ENCODE measurements at regions not wholly inside any gene's neighbourhood (a gene's known extent, or its start where the extent isn't known, plus 50 kb on each side); places are given as distances from the start of the nearest gene placed in this dataset.

DNA sequence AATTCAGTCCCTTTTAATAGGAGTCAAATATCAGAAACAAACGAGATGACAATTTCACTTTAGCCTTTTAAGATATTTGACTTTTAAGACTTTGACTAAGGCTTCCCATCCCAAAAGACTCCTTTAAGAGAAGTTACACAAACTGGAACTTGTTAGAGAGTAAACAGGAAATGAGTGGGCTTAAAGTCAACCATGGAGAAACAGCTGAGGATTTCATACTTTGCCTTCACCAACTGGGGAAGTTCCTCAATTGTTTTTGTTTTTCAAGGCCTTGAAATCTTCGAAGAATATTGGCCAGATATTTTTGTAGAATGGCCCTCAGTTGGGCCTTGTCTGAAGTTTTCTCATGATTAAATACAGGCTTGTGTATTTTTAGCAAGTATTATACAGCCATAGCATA is 227.3 kb downstream of the POU4F1 start:
- Histone ChIP-seq H3K23ac (ENCODE audit: low read depth, low read length, poor library complexity) (no peak overlapping the region), H2BK5ac (ENCODE audit: low read length) (no peak overlapping the region), H3K36me3 (replicated peaks in 1 of 2; ENCODE audit: control insufficient read depth in 2 of 2, insufficient read depth in 2 of 2, low read length in 2 of 2) (no peaks in the 10 kb centered on the region), H4K8ac (ENCODE audit: low read depth, low read length) (no peak overlapping the region), H3K18ac (ENCODE audit: low read length) (no peak overlapping the region), H2BK15ac (ENCODE audit: low read length) (no peak overlapping the region), H2BK12ac (ENCODE audit: low read length) (no peak overlapping the region), H3K14ac (ENCODE audit: low read length) (no peak overlapping the region), H4K91ac (ENCODE audit: low read depth, low read length, poor library complexity) (no peak overlapping the region), H3K9ac (ENCODE audit: low read depth, low read length, poor library complexity) (no peak overlapping the region), H2BK120ac (ENCODE audit: low read depth, low read length) (no peak overlapping the region), H3K27me3 (ENCODE audit: control insufficient read depth in 3 of 3, insufficient read depth in 3 of 3, low read depth in 1 of 3, low read length in 3 of 3) (no peaks in the 10 kb centered on the region), H3K4me3 (ENCODE audit: low read length in 2 of 2) (no peak overlapping the region), H2AFZ (ENCODE audit: low read length) (no peak overlapping the region), H3K9me3 (replicated peaks in 1 of 2; ENCODE audit: control insufficient read depth in 2 of 2, insufficient read depth in 1 of 2, low read depth in 1 of 2, low read length in 2 of 2) (no peaks in the 10 kb centered on the region), H3K4me1 (ENCODE audit: control insufficient read depth in 2 of 2, insufficient read depth in 1 of 2, low read depth in 1 of 2, low read length in 2 of 2) (no peaks in the 10 kb centered on the region), H3K4me2 (ENCODE audit: insufficient read depth, low read length, poor library complexity, severe bottlenecking) (no peak overlapping the region), H3K27ac (replicated peaks; ENCODE audit: low read length) (no peak overlapping the region), H2AK5ac (ENCODE audit: low read depth, low read length) (no peak overlapping the region), H3K79me1 (ENCODE audit: low read depth, low read length) (no peaks in the 10 kb centered on the region), H3K4ac (ENCODE audit: low read length) (no peak overlapping the region)
- no peak for DNase-seq (ENCODE audit: low spot score)
- no CpG with 5 or more reads among the region's 2 CpGs for WGBS, 2 donors (ENCODE audit: extremely low coverage in 2 of 2, insufficient read length in 2 of 2, insufficient replicate concordance in 1 of 2)

DNA sequence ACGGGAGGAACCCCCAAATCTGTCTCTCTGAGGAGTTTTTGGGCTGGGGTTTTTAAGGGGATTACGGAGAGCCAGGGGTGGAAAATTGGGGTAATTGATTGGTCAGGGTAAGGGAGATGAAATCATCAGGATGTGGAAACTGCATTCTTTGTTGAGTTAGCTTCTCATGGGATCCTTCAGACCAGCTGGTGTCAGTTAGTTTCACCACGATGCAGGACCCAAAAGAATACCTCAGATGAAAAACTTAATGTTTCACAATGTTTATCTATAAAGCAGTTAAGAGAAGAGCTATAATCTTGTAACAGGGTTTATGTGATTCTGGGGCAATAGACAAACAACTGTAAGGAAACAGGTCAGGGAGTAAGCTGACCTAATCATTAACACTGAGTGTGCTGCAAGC is 230.8 kb downstream of the POU4F1 start:
- no peak overlapping the region for H2AFZ ChIP-seq (ENCODE audit: low read length)
- no peak overlapping the region for H3K27ac ChIP-seq (replicated peaks; ENCODE audit: low read length)
- no peak overlapping the region for H3K4me3 ChIP-seq (ENCODE audit: low read length in 2 of 2)
- no peak overlapping the region for H3K18ac ChIP-seq (ENCODE audit: low read length)
- H2AK5ac ChIP-seq (ENCODE audit: low read depth, low read length): no peak overlapping the region
- no peak overlapping the region for H3K14ac ChIP-seq (ENCODE audit: low read length)
- DNase-seq (ENCODE audit: low spot score): no peak
- no peak overlapping the region for H2BK12ac ChIP-seq (ENCODE audit: low read length)
- no CpG with 5 or more reads among the region's 3 CpGs for WGBS, 2 donors (ENCODE audit: extremely low coverage in 2 of 2, insufficient read length in 2 of 2, insufficient replicate concordance in 1 of 2)
- H2BK120ac ChIP-seq (ENCODE audit: low read depth, low read length): no peak overlapping the region
- no peak overlapping the region for H3K4ac ChIP-seq (ENCODE audit: low read length)
- no peaks in the 10 kb centered on the region for H3K27me3 ChIP-seq (ENCODE audit: control insufficient read depth in 3 of 3, insufficient read depth in 3 of 3, low read depth in 1 of 3, low read length in 3 of 3)
- H3K4me2 ChIP-seq (ENCODE audit: insufficient read depth, low read length, poor library complexity, severe bottlenecking): no peak overlapping the region
- H4K91ac ChIP-seq (ENCODE audit: low read depth, low read length, poor library complexity): no peak overlapping the region
- no peak overlapping the region for H4K8ac ChIP-seq (ENCODE audit: low read depth, low read length)
- H3K9ac ChIP-seq (ENCODE audit: low read depth, low read length, poor library complexity): no peak overlapping the region
- no peaks in the 10 kb centered on the region for H3K36me3 ChIP-seq (replicated peaks in 1 of 2; ENCODE audit: control insufficient read depth in 2 of 2, insufficient read depth in 2 of 2, low read length in 2 of 2)
- no peaks in the 10 kb centered on the region for H3K79me1 ChIP-seq (ENCODE audit: low read depth, low read length)
- H3K4me1 ChIP-seq (ENCODE audit: control insufficient read depth in 2 of 2, insufficient read depth in 1 of 2, low read depth in 1 of 2, low read length in 2 of 2): no peaks in the 10 kb centered on the region
- H3K9me3 ChIP-seq (replicated peaks in 1 of 2; ENCODE audit: control insufficient read depth in 2 of 2, insufficient read depth in 1 of 2, low read depth in 1 of 2, low read length in 2 of 2): no peaks in the 10 kb centered on the region
- H2BK5ac ChIP-seq (ENCODE audit: low read length): no peak overlapping the region
- no peak overlapping the region for H2BK15ac ChIP-seq (ENCODE audit: low read length)
- no peak overlapping the region for H3K23ac ChIP-seq (ENCODE audit: low read depth, low read length, poor library complexity)

DNA sequence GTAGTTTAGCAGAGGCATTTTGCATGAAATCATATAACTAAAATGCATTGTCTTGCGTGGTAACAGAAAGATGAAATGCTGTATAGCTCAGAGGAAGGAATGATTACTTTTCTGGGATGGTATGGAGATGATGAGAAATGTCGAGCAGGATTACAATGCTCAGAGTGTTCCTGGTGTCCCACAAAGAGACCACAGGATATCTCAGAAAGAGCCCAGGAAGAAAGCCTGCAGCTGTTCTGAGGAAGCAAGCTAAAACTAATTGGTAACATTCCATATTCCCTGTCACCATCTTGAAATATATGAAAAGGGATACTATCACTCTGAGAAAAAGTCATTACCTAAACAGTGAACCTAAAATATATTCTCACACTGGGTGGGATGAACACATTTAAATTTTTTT is 233.1 kb downstream of the POU4F1 start:
- DNase-seq (ENCODE audit: low spot score): no peak
- H3K18ac ChIP-seq (ENCODE audit: low read length): no peak overlapping the region
- H3K23ac ChIP-seq (ENCODE audit: low read depth, low read length, poor library complexity): no peak overlapping the region
- no peak overlapping the region for H3K14ac ChIP-seq (ENCODE audit: low read length)
- no peaks in the 10 kb centered on the region for H3K36me3 ChIP-seq (replicated peaks in 1 of 2; ENCODE audit: control insufficient read depth in 2 of 2, insufficient read depth in 2 of 2, low read length in 2 of 2)
- H3K27ac ChIP-seq (replicated peaks; ENCODE audit: low read length): no peak overlapping the region
- no peak overlapping the region for H2BK5ac ChIP-seq (ENCODE audit: low read length)
- no peak overlapping the region for H2AK5ac ChIP-seq (ENCODE audit: low read depth, low read length)
- no peak overlapping the region for H2BK120ac ChIP-seq (ENCODE audit: low read depth, low read length)
- H3K4me1 ChIP-seq (ENCODE audit: control insufficient read depth in 2 of 2, insufficient read depth in 1 of 2, low read depth in 1 of 2, low read length in 2 of 2): no peaks in the 10 kb centered on the region
- no peak overlapping the region for H2AFZ ChIP-seq (ENCODE audit: low read length)
- no peak overlapping the region for H4K8ac ChIP-seq (ENCODE audit: low read depth, low read length)
- no peak overlapping the region for H3K4me2 ChIP-seq (ENCODE audit: insufficient read depth, low read length, poor library complexity, severe bottlenecking)
- no peak overlapping the region for H3K4ac ChIP-seq (ENCODE audit: low read length)
- no peak overlapping the region for H4K91ac ChIP-seq (ENCODE audit: low read depth, low read length, poor library complexity)
- WGBS, 2 donors (ENCODE audit: extremely low coverage in 2 of 2, insufficient read length in 2 of 2, insufficient replicate concordance in 1 of 2): no CpG with 5 or more reads among the region's 2 CpGs
- no peak overlapping the region for H2BK15ac ChIP-seq (ENCODE audit: low read length)
- H3K9me3 ChIP-seq (replicated peaks in 1 of 2; ENCODE audit: control insufficient read depth in 2 of 2, insufficient read depth in 1 of 2, low read depth in 1 of 2, low read length in 2 of 2): no peaks in the 10 kb centered on the region
- H2BK12ac ChIP-seq (ENCODE audit: low read length): no peak overlapping the region
- H3K27me3 ChIP-seq (ENCODE audit: control insufficient read depth in 3 of 3, insufficient read depth in 3 of 3, low read depth in 1 of 3, low read length in 3 of 3): no peaks in the 10 kb centered on the region
- no peaks in the 10 kb centered on the region for H3K79me1 ChIP-seq (ENCODE audit: low read depth, low read length)
- H3K4me3 ChIP-seq (ENCODE audit: low read length in 2 of 2): no peak overlapping the region
- no peak overlapping the region for H3K9ac ChIP-seq (ENCODE audit: low read depth, low read length, poor library complexity)

DNA sequence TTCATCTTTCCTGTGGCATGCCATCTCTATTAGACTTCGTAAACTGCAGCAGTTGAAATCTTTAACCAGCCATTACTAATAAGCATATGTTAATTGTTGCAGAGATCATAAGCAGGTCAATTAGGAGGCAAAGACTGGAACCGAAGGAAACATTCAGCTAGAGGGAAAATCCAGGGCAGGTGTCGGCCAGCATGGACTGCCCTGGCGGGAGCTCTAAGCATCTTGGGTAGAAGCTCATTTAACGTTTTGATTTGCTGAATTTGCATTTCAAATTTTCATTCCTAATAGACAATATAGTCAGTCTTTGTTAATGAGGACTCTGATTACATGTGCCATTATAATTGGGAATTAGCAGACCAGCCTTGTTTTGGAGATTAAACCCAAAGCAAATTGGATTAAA is 238.6 kb downstream of the POU4F1 start:
- Histone ChIP-seq H3K14ac (ENCODE audit: low read length) (no peak overlapping the region), H3K27me3 (ENCODE audit: control insufficient read depth in 3 of 3, insufficient read depth in 3 of 3, low read depth in 1 of 3, low read length in 3 of 3) (peaks cover 0 to 2% (median 0%) of the 10 kb centered on the region in 3 experiments), H4K91ac (ENCODE audit: low read depth, low read length, poor library complexity) (no peak overlapping the region), H3K27ac (replicated peaks; ENCODE audit: low read length) (no peak overlapping the region), H3K9ac (ENCODE audit: low read depth, low read length, poor library complexity) (no peak overlapping the region), H3K4me1 (ENCODE audit: control insufficient read depth in 2 of 2, insufficient read depth in 1 of 2, low read depth in 1 of 2, low read length in 2 of 2) (no peaks in the 10 kb centered on the region), H3K79me1 (ENCODE audit: low read depth, low read length) (no peaks in the 10 kb centered on the region), H2BK5ac (ENCODE audit: low read length) (no peak overlapping the region), H4K8ac (ENCODE audit: low read depth, low read length) (no peak overlapping the region), H2BK15ac (ENCODE audit: low read length) (no peak overlapping the region), H3K4me3 (ENCODE audit: low read length in 2 of 2) (no peak overlapping the region), H3K9me3 (replicated peaks in 1 of 2; ENCODE audit: control insufficient read depth in 2 of 2, insufficient read depth in 1 of 2, low read depth in 1 of 2, low read length in 2 of 2) (no peaks in the 10 kb centered on the region), H2AK5ac (ENCODE audit: low read depth, low read length) (no peak overlapping the region), H2BK120ac (ENCODE audit: low read depth, low read length) (no peak overlapping the region), H2BK12ac (ENCODE audit: low read length) (no peak overlapping the region), H3K4ac (ENCODE audit: low read length) (no peak overlapping the region), H3K36me3 (replicated peaks in 1 of 2; ENCODE audit: control insufficient read depth in 2 of 2, insufficient read depth in 2 of 2, low read length in 2 of 2) (no peaks in the 10 kb centered on the region), H3K18ac (ENCODE audit: low read length) (no peak overlapping the region), H3K23ac (ENCODE audit: low read depth, low read length, poor library complexity) (no peak overlapping the region), H2AFZ (ENCODE audit: low read length) (no peak overlapping the region), H3K4me2 (ENCODE audit: insufficient read depth, low read length, poor library complexity, severe bottlenecking) (no peak overlapping the region)
- DNase-seq (ENCODE audit: low spot score): no peak
- no CpG with 5 or more reads among the region's 5 CpGs for WGBS, 2 donors (ENCODE audit: extremely low coverage in 2 of 2, insufficient read length in 2 of 2, insufficient replicate concordance in 1 of 2)
